DMS153 (cell line): ENCODE measurements at regions not wholly inside any gene's neighbourhood (a gene's known extent, or its start where the extent isn't known, plus 50 kb on each side); places are given as distances from the start of the nearest gene placed in this dataset.

ENCODE experiments used
- DNase-seq: peaks from one replicate; lab custom pipeline; 2025; lab: John Stamatoyannopoulos, UW

GRCh38 chr6:133583907-133584427, 304.9 kb upstream of the TCF21 start:
- DNase-seq = no peak

GRCh38 chr6:133584823-133585222, 304.1 kb upstream of the TCF21 start:
- no peak for DNase-seq

GRCh38 chr6:133585978-133586377, 302.9 kb upstream of the TCF21 start:
- DNase-seq = no peak

GRCh38 chr6:133587546-133588160, 301.3 kb upstream of the TCF21 start:
- DNase-seq = no peak

GRCh38 chr6:133590196-133590595, 298.7 kb upstream of the TCF21 start:
- DNase-seq = no peak

GRCh38 chr6:133590814-133591213, 298.1 kb upstream of the TCF21 start:
- no peak for DNase-seq

GRCh38 chr6:133591275-133591674, 297.6 kb upstream of the TCF21 start:
- no peak for DNase-seq

GRCh38 chr6:133594652-133595110, 294.2 kb upstream of the TCF21 start:
- no peak for DNase-seq

GRCh38 chr6:133595111-133595761, 293.7 kb upstream of the TCF21 start:
- DNase-seq = no peak

GRCh38 chr6:133606852-133607251, 282.1 kb upstream of the TCF21 start:
- DNase-seq = no peak

- DNase-seq = no peak
These were observed 280.3 kb upstream of the TCF21 start for GRCh38 chr6:133608620-133609019.

- DNase-seq = no peak
These were observed 279.3 kb upstream of the TCF21 start for GRCh38 chr6:133609415-133610226.

- DNase-seq = no peak
These were observed 278.6 kb upstream of the TCF21 start for GRCh38 chr6:133610227-133610840.

GRCh38 chr6:133610971-133611370, 277.9 kb upstream of the TCF21 start:
- no peak for DNase-seq

- DNase-seq = no peak
These were observed 276.5 kb upstream of the TCF21 start for GRCh38 chr6:133612459-133612858.

- DNase-seq = no peak
These were observed 275.7 kb upstream of the TCF21 start for GRCh38 chr6:133613211-133613610.

GRCh38 chr6:133621751-133622150, 267.2 kb upstream of the TCF21 start:
- no peak for DNase-seq

- no peak for DNase-seq
These were observed 265.8 kb upstream of the TCF21 start for GRCh38 chr6:133623065-133623464.

GRCh38 chr6:133623621-133624020, 265.3 kb upstream of the TCF21 start:
- DNase-seq = no peak

- DNase-seq = no peak
These were observed 262.7 kb upstream of the TCF21 start for GRCh38 chr6:133626096-133626666.

GRCh38 chr6:133629970-133630369, 258.9 kb upstream of the TCF21 start:
- no peak for DNase-seq

- no peak for DNase-seq
These were observed 258.3 kb upstream of the TCF21 start for GRCh38 chr6:133630651-133631050.
